Peyer's patch (tissue), 4 donors: ENCODE measurements at regions not wholly inside any gene's neighbourhood (a gene's known extent, or its start where the extent isn't known, plus 50 kb on each side); places are given as distances from the start of the nearest gene placed in this dataset.

Experiments used
- CTCF ChIP-seq, 6 experiments: fragments of 450-650 bp in 4 of 6; fragments of 200-600 bp in 2 of 6; sonication (generic) in 1 of 6; IDR thresholded peaks; one replicate each; pipeline ENCODE4 v1.5.1; 2017 to 2019; ENCODE audit warnings: antibody characterized with exemption in 6 of 6, mild to moderate bottlenecking in 3 of 6, moderate library complexity in 1 of 6
- POLR2A ChIP-seq, 2 donors: fragments of 450-650 bp; IDR thresholded peaks; one replicate each; pipeline ENCODE4 v1.5.1; 2017; ENCODE audit warnings: antibody characterized with exemption in 2 of 2, mild to moderate bottlenecking in 2 of 2, moderate library complexity in 2 of 2

GRCh38 chr10:105611244-105611798 lies 970.2 kb downstream of the SORCS3 start:
- TF ChIP-seq CTCF (IDR thresholded peaks at IDR 0.05) (no peak), POLR2A (IDR thresholded peaks at IDR 0.05) (no peak)
